ENCODE measurements at regions not wholly inside any gene's neighbourhood (a gene's known extent, or its start where the extent isn't known, plus 50 kb on each side); places are given as distances from the start of the nearest gene placed in this dataset.

GRCh38 chr4:31408121-31408520 lies 688.0 kb downstream of the PCDH7 start:
- peaks cover 10% of the 10 kb centered on the region for H3K9me3 Mint-ChIP-seq
- POLR2A ChIA-PET = no interaction called here
- no peak overlapping the region for H3K27ac Mint-ChIP-seq
- H3K4me1 Mint-ChIP-seq (ENCODE audit: low read depth) = no peaks in the 10 kb centered on the region
- DNase-seq = no peak
- intact Hi-C loops (cut with DNase I, micrococcal nuclease) = no loop called here
- no peak overlapping the region for H3K4me3 Mint-ChIP-seq
- no peaks in the 10 kb centered on the region for H3K4me1 ChIP-seq (ENCODE audit: insufficient read depth, low read length)
- CTCF ChIA-PET = no interaction called here
- no peaks in the 10 kb centered on the region for H3K27me3 Mint-ChIP-seq
- H3K36me3 ChIP-seq (ENCODE audit: insufficient read depth, low read length) = no peaks in the 10 kb centered on the region
- ATAC-seq (ENCODE audit: poor library complexity) = no peak
- no peak overlapping the region for H3K4me3 ChIP-seq (ENCODE audit: low read length)
- H3K36me3 Mint-ChIP-seq (ENCODE audit: low read depth) = no peaks in the 10 kb centered on the region
- no peak overlapping the region for H3K27ac ChIP-seq (ENCODE audit: low read depth in 1 of 2, low read length in 2 of 2)
- no peaks in the 10 kb centered on the region for H3K27me3 ChIP-seq (ENCODE audit: control insufficient read depth in 1 of 2, insufficient read depth in 2 of 2, low read length in 2 of 2)
- TF ChIP-seq CTCF (IDR thresholded peaks at IDR 0.05) = no peak
- H3K9me3 ChIP-seq (ENCODE audit: control insufficient read depth in 1 of 2, insufficient read depth in 1 of 2, low read length in 2 of 2) = peaks cover 0 to 7% of the 10 kb centered on the region in 2 experiments

- intact Hi-C loops (cut with DNase I, micrococcal nuclease) = no loop called here
- Histone ChIP-seq H3K36me3 (ENCODE audit: insufficient read depth, low read length) (no peaks in the 10 kb centered on the region), H3K27me3 (ENCODE audit: control insufficient read depth in 1 of 2, insufficient read depth in 2 of 2, low read length in 2 of 2) (no peaks in the 10 kb centered on the region), H3K27ac (ENCODE audit: low read depth in 1 of 2, low read length in 2 of 2) (no peak overlapping the region), H3K4me3 (ENCODE audit: low read length) (no peak overlapping the region), H3K9me3 (ENCODE audit: control insufficient read depth in 1 of 2, insufficient read depth in 1 of 2, low read length in 2 of 2) (peaks cover 0 to 3% of the 10 kb centered on the region in 2 experiments), H3K4me1 (ENCODE audit: insufficient read depth, low read length) (no peaks in the 10 kb centered on the region)
- no peak overlapping the region for H3K27ac Mint-ChIP-seq
- DNase-seq (no peak), ATAC-seq (ENCODE audit: poor library complexity) (no peak)
- no peak for TF ChIP-seq CTCF (IDR thresholded peaks at IDR 0.05)
- no peak overlapping the region for H3K4me3 Mint-ChIP-seq
- no peaks in the 10 kb centered on the region for H3K27me3 Mint-ChIP-seq
- H3K36me3 Mint-ChIP-seq (ENCODE audit: low read depth) = no peaks in the 10 kb centered on the region
- H3K4me1 Mint-ChIP-seq (ENCODE audit: low read depth) = no peaks in the 10 kb centered on the region
- CTCF ChIA-PET = no interaction called here
- peaks cover 11% of the 10 kb centered on the region for H3K9me3 Mint-ChIP-seq
- POLR2A ChIA-PET = no interaction called here
These were observed 691.4 kb downstream of the PCDH7 start for GRCh38 chr4:31411565-31411964.

GRCh38 chr4:31415629-31416028 lies 695.5 kb downstream of the PCDH7 start:
- POLR2A ChIA-PET = no interaction called here
- TF ChIP-seq CTCF (IDR thresholded peaks at IDR 0.05) = no peak
- no peaks in the 10 kb centered on the region for H3K27me3 Mint-ChIP-seq
- no peaks in the 10 kb centered on the region for H3K4me1 Mint-ChIP-seq (ENCODE audit: low read depth)
- H3K4me1 ChIP-seq (ENCODE audit: insufficient read depth, low read length) = no peaks in the 10 kb centered on the region
- H3K4me3 ChIP-seq (ENCODE audit: low read length) = no peak overlapping the region
- H3K27ac Mint-ChIP-seq = no peak overlapping the region
- H3K9me3 Mint-ChIP-seq = peaks cover 3% of the 10 kb centered on the region
- no peaks in the 10 kb centered on the region for H3K27me3 ChIP-seq (ENCODE audit: control insufficient read depth in 1 of 2, insufficient read depth in 2 of 2, low read length in 2 of 2)
- ATAC-seq (ENCODE audit: poor library complexity) (no peak), DNase-seq (no peak)
- H3K9me3 ChIP-seq (ENCODE audit: control insufficient read depth in 1 of 2, insufficient read depth in 1 of 2, low read length in 2 of 2) = peaks cover 0 to 6% of the 10 kb centered on the region in 2 experiments
- H3K27ac ChIP-seq (ENCODE audit: low read depth in 1 of 2, low read length in 2 of 2) = no peak overlapping the region
- CTCF ChIA-PET = no interaction called here
- no peaks in the 10 kb centered on the region for H3K36me3 Mint-ChIP-seq (ENCODE audit: low read depth)
- H3K36me3 ChIP-seq (ENCODE audit: insufficient read depth, low read length) = no peaks in the 10 kb centered on the region
- H3K4me3 Mint-ChIP-seq = no peak overlapping the region
- intact Hi-C loops (cut with DNase I, micrococcal nuclease) = no loop called here
